HG03139 (cell line): ENCODE measurements at regions not wholly inside any gene's neighbourhood (a gene's known extent, or its start where the extent isn't known, plus 50 kb on each side); places are given as distances from the start of the nearest gene placed in this dataset.

ENCODE experiments used
- ATAC-seq: cut with Tn5 transposase; IDR thresholded peaks from one replicate; pipeline ENCODE4 v1.9.1; 2021; ENCODE audit not compliant: unreplicated experiment

DNA sequence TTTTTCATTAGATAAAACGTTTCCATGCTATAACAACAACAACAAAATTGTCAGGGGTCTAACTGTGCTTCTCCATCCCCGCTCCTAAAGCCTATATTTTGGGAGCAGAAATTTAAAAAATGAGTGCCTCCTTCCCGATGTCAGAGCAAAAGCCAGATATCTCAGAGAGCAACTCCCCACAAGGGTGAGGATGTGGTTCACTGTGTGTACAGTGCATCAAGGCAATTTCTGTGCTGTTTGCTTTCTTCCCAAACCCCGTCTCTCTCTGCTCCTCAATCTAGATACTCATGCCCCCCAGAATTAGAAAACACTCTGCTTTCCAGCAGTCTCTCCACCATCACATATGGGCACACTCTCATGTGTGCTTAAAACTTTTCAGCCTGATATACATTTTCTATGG lies 76.7 kb upstream of the MBNL1 start:
- no peak for ATAC-seq

DNA sequence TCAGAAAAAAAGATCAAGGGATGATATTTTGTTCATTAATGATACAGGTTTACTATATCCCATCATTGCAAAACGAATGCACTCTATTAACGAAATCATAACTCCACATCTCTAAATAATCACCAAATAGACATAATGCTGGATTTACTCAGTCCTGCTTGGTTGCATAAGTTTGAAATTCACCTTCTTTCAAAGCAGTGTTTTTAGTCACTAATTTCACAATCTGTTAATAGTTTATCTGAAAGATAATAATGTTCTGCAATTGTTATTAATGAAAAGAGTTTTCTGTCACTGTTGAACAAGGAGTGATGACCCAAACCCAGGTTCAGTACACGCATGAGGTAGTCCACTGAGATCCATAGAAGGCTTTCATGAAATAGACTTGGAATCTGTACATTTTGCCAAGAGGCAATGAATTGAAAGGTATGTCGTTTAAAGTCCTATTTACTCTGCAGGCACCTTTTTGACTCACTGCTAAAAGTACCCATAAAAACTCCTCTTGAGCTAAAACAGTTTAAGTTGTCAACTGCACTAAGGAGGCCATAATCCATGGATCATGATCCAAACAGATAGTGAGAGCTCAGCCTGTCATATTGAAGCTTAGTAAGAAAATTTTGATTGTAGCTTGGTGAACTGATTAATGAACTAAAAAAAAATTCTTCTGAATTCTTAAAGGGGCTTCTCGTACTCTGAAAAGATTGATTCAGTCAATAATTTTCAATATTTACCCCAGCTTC lies 75.6 kb upstream of the MBNL1 start:
- ATAC-seq: no peak

DNA sequence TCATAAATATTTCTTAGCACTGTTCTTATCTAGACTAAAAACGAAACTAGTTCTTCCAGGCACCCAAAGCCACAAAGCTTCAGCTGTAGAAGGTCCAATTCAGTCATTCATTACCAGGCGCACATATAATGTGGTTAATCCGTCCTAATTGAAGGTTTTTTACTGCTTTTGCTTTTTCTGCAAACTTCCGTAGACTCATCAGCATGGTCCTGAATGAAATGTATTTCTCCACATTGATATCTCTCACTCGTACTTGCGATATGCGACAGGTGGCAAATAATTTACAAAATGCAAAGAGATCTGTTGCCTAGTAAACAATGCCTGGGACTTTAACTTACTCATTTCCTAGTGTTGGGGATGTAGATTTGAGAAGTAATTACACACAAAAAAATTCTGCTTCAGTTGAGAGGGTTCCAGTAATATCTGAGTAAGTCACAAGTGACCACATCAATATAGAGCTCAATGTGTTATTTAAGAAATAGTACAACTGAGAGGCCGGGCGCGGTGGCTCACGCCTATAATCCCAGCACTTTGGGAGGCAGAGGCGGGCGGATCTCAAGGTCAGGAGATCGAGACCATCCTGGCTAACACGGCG lies 75.0 kb upstream of the MBNL1 start:
- peak; percentile 53 for ATAC-seq

DNA sequence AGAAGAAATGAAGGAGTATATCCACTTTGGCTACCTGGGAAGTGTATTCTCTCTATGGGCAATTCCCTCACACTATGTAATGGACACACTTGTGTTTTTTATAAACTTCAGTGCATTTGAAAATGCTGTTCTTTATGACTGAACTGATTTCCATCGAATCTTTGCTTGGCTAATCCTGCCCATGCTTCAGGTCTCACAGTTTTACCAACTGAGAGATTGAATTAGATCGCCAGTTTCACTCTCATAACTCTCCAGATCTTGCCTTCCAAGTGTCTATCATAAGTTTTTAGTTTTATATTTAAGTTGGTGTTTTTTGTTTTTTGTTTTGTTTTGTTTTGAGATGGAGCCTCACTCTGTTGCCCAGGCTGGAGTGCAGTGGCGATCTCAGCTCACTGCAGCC lies 73.5 kb upstream of the MBNL1 start:
- no peak for ATAC-seq

DNA sequence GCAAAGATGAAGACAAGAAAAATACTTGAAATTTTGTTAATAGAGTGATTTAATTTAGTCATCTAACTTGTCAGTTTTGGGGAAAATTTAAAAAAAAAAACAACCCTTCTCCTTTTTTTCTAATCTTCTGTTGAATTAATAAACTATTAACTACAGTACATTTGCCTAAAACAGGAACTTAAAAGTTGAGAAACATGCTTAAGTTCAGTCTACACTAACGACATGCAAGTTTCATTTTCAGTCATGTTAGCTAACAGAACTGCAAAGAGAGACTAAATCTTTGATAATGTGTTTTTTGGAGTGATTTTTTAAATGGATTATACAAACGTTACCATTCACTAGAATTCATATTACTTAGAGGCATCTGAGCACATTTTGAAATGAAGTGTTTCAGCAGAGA lies 71.9 kb upstream of the MBNL1 start:
- ATAC-seq: peak; percentile 43

DNA sequence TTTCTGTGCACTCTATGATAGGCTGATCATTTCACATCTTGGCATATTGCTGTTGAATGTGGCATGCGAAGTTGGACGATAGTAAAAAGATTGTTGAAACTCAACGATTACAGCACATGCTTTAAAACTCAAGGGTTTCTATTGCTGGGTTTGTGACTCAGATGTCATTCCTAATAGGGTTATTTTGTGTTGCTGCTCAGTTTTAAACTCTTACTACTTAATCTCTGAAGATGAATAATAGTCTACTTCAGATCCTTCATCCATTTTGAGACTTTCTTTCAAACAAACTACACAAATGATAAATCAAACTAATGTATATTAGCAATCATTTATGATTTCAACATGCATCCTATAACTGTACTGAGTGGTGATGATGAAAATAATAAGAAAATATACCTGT lies 71.3 kb upstream of the MBNL1 start:
- ATAC-seq: no peak

DNA sequence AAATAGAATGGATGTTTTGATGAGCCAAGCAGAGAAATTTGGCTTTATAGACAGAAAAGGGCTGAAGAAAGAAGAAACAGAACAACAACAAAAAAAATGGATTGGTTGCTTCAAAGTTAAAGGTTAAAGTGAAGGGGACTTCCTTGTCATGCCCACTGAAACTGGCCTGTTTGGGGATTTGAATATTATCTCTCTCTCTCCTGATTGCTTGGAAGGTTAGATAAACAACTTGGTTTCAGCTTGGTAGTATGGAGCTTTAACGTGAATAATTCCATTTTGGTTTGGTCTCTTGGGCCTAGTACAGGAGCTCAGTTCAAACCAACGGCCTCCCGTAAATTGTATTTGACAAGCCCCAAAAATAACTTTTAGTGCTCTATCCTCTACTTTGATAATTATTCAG lies 70.8 kb upstream of the MBNL1 start:
- no peak for ATAC-seq

DNA sequence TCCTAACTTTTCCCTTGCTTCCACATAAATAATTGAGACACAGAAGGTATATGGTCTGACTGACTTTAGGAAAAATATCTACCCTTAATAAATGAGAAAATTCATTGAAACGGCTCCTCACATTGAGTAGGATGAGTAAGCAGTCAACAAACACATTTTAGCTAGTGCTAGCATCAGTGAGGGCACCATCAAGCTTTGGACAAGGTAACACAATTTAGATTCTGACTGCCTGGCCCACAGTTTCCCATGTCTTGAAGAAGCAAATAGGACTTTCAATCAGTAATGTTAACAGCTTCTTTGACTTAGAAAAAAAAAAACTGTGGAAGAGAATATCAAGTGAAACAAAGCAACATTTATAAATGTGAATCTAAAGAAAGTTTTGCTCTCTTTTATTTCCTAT lies 70.1 kb upstream of the MBNL1 start:
- ATAC-seq: no peak

DNA sequence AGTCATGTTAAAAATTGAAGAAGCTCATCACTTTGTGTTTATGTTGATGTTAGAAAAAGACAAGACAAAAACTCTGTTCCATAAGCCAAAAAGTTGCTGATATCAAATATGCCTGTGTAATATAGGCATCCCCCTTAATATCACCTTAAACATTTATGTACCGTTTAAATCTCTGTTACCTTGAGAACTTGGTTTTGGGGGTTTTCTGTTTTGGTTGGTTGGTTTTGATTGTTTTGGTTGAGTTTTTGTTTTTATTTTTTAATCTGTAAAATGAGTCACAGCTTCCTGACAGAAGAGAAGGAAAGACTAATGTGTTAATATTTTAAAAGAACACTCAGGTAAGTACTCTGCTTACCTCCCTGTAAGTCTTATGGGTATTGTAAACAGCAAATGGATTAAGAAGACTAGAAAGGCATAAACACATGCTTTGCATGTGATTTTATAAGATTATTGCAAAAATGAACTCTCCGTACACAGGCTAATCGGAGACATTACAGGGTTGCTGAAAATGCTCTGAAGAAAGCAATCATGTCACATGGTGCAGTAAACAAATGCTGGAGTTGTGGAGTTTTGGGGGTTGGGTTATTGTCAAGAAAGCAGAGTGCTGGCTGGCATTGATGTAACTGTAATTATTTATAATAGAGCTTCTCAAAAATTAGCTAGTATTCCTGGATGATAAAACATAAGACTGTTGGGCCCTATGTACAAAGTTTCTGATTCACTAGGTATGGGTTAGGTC lies 69.5 kb upstream of the MBNL1 start:
- no peak for ATAC-seq

DNA sequence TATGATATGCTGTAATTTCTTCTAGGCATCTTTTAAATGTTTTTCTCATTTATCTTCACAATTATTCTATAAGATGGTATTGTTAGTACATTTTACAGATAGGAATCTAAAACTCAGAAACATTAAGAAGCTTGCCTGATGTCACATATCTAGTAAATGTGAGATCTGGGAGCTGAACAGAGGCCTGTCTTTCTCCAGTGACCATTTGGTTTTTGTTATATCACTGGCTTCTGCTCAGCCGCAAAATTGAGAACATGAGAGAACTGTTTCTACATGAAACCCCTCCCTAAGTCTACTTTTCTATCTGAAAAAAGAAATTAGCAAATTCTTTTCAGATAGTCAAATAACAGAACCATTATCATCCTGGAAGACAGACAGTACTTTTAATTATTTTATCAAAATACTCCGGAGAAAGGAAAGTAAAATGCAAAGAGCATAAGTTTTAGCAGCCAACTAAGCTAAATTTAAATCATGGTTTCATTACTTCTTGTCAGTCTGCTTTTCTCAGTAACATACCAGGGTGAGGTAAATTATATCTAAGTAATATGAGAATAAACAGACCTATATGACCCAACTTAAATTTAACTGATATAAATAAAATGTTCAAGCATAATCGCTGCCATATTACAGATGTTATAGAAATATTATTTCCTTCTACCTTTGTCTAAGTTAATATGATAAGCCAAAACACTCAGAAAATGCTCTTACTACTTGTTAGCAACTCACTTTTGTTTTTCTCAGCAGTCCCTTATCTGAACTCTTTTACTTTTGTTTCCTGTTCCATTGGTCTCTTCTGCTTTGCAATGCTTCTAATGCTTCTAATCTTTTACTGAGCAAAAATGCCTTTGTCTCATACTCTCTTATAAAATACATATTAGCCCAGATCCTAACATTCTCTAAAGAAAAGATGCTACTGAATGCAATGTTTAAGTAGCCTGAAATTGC lies 68.0 kb upstream of the MBNL1 start:
- ATAC-seq: no peak

DNA sequence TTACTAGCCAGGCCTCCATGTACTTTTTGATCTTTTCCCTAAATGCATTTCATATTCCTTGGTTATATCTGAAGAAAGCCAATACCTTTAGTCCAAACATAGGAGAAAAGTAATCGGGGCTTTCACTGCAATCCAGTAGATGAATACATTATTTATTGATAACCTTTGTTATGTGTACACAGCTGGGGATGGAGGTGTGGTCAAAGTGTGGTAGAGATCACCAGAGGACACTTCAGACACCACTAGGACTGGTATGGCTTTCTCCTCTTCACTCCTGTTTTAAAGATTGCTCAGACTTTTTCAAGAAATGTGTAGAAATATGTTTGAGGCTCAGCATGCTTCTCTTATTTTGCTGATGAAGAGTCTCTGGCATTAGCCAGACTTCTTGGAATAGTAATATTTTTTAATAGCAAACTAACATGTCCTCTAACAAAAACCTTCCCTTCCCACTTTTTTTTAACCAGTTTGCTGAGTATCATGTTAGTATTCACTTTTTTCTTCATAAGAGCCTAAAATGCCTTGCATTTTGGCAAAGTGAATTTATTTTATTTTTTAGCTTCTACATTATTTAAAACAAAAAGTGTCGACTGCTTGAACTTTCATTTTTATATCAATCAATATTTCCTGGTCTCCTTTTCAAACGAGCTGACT lies 65.6 kb upstream of the MBNL1 start:
- ATAC-seq: peak; percentile 34

DNA sequence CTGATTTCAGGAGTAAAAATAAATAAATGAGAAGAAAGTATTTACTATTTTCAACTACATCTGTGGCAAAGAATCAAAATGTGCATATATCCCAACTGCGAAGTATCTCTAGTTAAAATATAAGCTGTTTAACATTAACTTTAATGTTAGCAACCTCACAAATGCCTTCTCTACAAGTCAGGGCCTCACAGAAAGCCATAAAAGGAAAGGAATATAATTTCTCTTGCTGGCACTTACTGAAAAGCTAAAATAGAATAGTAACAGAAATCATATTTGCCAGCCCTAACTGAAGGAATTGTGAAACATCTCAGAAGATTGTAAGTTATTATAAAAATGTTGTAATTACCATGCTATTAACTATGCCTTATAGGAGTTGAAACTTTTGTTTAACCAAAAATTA lies 65.1 kb upstream of the MBNL1 start:
- no peak for ATAC-seq

DNA sequence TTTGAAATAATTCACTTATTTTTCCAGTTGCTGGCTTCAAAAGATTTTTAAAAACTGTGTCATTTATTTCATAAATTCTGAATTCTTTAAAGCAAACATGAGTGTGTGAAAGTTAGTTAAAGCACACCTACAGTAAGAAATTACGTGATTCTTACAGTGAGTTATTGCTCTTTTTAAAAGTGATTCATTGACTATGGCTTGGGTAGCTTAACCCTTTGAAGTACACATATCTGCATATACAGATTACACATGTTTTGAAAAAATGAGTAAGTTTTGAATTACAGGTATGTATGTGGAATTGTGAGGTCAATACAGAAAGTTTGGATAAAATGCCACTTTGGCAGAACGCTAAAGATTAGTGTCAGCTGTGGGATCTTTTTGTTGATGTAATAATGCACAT lies 64.5 kb upstream of the MBNL1 start:
- ATAC-seq: no peak

DNA sequence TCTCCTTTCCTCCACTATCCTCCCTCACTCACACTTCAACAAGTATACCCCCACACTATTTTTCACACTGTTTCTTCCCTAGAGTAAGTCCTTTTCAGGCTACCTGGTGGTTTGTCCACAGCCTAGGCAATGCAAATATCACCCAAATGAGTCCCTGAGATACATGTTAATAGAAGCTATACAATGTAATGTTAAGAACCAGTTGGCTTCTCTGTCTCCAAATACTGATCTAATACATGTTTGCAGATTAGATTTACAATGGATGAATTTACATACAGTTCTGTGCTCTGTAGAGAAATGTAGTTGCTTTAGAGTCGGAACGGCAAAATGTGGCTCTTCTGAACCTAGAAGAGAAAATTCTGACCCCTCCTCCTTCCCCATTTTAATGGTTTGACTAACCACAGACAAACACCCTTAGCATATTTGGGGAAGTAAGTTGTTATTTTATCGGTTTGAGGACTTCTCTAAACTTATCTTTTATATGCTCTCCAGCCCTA lies 63.6 kb upstream of the MBNL1 start:
- ATAC-seq: peak; percentile 49

DNA sequence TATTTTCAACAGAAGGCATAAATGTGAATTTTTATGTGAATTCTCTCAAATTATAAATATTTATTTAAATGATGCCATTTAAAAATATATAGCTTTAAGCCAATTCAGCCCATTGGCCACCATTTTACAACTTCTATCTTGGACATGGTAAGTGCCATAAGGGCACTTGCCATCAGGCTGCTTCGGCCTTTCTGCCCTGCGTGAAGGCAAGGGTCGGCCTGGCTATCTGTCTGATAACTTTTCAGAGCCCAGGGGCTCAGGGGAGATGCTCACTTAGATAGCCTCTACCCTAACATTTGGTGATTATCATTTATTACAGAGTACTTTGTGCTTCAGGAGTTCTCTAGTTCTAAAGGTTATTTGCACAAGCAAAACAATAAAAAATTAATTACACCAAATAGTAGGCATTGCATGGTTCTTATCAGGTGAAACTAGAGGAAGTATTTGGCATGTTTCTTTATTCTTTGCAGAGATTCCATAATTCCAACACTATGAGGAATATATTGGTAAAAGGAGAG lies 62.4 kb upstream of the MBNL1 start:
- ATAC-seq: no peak

DNA sequence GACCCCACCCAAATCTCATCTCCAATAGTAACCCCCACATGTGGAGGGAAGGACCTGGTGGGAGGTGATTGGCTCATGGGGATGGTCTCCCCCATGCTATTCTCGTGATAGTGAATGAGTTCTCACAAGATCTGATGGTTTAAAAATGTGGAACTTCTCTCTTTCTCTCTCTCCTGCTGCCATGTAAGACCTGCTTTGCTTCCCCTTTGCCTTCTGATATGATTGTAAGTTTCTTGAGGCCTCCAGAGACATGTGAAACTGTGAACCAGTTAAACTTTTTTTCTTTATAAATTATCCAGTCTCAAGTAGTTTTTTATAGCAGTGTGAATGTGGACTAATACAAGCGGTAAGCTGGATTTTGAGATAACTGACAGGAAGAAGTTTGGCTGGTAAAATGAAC lies 60.3 kb upstream of the MBNL1 start:
- ATAC-seq: no peak

DNA sequence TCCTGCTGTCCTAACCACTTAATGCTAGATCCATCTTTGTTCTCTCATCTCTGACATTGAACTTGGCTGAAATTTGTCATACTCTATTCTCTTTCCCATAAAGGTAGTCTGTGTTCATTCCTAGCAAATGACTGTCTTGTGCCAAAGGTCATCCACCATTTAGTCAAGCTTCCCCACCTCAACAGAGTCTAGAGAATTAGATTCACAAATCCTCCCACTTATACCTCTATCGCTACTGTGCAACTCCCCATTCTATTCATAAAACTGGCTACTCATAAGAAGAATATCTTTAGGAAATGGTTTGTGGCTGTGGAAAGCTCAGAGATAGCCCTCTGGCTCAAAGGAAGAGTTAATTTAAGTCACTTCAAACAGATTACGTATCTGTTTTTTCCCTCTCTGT lies 59.7 kb upstream of the MBNL1 start:
- no peak for ATAC-seq

DNA sequence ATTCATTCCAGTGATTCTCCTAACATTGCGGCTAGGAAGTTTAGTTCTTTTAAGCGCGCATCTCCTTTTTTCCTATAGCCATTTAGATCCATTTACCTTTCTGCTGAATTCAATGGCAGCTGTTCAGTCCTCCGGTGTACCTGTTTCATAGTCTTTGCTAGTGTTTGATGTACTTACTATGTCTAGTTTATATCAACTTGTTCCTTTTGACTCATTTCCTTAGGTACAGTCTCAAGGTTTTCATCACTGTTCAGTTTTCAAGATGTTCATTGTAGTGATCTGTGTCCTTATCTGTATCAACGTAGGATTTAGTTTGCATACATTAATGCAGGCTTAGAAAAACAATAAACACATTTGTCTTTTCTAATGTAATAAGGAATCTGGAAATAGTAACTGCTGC lies 59.0 kb upstream of the MBNL1 start:
- no peak for ATAC-seq

DNA sequence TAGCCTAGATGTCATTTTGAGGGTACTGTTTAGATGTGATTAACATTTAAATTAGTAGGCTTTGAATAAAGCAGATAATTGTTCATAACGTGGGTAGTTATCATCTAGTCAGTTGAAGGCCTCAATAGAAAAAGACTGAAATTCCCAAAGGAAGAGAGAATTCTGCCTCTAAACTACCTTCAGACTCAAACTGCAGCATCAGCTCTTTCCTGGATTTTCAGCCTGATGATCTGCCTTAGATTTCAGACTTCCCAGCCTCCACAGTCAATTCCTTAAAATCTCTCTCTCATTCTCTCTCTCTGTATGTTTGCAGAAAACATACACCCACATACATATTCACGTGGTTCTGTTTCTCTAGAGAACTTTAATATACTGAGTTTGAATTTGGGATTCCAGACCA lies 58.0 kb upstream of the MBNL1 start:
- ATAC-seq: no peak

DNA sequence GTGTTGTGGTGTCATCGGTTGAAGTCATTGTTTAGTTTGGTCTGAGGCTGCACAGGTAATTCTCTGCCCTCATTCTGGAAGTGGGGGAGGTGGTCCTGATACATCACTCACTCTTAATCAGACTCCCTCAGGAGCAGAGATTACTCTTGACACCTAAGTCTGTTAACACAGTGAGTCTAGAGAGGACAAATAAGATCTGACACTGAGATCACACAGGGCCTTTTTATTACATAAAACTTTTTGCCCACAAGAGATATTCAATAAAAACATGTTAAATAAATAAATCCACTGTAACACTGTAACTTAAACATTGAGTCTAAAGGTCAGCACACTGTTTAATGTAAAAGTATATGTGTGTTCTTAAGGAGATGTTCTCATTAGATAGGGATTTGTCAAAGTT lies 57.1 kb upstream of the MBNL1 start:
- no peak for ATAC-seq
